ENCODE measurements at regions not wholly inside any gene's neighbourhood (a gene's known extent, or its start where the extent isn't known, plus 50 kb on each side); places are given as distances from the start of the nearest gene placed in this dataset.

DNA sequence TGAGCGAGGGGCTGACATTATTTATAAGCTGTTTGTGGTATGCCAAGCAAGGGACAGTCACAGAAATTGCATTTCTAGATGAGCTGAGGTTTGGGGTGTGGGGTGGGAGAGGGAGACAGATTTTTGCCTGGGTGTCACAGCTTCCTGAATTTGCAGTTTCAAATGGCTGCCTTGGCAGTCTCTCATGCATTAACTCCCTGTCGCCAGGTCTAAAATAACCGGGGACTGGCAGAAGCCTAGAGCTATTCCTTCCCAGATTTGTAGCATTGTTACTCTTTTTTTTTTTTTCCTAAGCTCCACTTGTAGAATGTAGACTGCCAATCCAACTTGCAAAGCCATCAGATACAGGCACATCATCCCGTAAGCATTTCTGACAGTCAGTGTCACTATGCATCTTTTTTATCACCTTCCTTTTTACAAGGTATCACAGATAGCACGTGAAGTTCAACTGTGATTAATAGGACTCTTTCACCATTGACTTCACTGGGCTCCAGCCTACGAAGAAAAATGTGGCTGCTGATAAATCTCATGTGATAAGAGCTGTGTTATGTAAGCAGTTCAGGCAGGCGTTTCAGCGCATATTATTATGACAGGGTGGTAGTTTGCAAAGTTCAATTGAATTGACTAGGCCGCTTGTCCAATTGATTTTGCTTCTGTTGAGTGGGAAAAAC, 130.7 kb upstream of the CELF2 start:
- DNase-seq (ENCODE audit: low read depth in 2 of 2, low spot score in 1 of 2), result no peak

DNA sequence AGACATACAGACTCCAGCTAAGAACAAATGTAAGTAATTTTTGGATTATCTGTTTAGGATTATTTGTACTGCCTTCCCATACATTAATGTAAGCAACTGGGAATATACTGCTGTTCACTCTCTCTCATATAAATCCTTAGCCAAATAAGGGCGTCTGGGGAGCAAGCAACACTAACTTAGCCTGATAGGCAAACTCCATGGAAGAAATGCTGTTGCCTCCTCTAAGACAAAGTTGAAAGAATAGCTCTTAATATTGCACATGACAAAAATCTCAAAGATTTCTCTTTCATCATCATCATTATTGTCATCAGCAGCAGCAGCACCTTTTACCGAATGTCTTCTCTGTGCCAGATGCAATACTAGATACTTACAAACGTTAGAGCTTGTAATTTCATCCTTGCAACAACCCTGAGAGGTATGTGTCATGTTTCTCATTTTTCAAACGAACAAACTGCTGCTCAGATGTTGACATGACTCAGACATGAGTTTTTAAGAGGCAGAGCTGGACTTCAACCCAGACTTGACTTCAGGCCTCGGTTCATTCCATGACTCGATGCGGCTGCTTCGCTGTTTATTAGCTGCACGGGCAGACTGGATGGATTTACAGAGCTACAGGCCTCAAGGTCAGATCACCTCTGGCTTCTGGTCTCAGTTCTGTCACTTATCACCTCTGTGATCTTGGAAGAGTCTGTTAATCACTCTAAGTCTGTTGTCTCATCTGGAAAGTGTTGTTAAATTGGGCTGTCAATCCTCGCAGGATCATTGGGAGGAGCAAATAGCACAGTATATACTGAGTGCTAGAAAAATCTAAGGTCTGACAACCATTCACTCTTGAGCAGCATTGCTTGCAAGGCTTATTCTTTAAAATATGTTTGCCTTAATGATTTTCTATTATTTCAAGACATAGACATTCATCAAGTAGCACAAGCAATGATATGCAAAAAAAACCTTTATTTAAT, 126.3 kb upstream of the CELF2 start:
- no peak for DNase-seq (ENCODE audit: low read depth in 2 of 2, low spot score in 1 of 2)

DNA sequence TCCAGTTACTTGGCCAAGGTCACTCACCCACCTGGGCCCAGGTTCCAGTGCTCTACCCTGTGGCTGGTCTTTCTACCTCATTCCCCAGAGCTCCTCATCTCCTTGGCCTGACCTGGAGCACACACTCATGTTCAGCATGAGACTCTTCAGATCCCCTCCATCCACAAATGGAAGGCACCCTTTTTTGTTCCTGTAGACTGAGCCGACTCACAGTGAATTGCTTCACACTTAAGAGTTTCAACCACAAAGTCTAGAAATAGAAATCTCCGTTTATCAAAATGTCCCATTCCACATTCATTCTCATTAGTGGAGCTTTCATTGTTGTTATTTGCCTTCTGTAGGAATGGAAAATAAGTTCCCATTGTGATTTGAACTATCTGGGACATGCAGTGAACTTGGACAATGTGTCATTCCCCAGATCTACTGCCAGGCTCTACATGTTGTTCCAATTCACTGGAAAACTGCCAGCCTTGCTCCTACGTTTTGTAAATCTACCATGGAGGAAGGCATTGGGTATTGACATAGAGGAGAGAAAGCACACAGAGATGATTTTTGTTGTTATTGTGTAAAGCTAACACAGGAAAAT, 125.3 kb upstream of the CELF2 start:
- no peak for DNase-seq (ENCODE audit: low read depth in 2 of 2, low spot score in 1 of 2)

DNA sequence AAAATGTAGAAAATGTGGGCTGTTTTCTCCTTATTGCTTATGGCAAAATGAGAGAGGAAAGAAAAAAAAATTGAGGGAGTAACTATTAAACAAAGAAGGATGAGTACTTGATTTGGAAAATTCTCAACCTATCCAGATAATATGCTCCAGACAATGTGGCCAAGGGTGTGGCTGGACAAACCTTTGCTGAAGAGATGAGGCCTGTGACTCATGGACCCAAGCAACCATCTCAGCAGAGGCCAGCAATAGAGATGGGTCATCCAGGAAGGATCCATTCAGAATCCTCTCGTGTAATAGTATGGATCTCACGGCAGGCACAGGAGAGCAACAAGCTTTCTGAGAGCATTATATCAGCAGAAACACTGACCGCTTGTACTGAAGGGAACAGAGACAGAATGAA, 120.3 kb upstream of the CELF2 start:
- no peak for DNase-seq (ENCODE audit: low read depth in 2 of 2, low spot score in 1 of 2)

DNA sequence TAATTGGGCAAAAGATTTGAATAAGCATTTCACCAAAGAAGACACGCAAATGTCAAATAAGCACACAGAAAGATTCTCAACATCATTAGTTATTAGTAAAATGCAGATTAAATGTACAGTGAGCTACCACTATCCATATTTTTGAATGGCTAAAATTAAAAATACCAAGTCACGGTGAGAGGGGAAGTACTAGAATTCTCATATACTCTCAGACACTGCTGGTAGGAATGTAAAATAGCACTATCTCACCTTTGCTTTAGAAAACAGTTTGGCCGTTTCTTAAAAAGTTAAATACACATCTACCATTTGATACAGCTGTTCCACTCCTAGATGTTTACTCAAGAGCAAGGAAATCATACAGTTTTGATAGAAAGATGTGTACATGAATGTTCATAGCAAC, 115.8 kb upstream of the CELF2 start:
- no peak for DNase-seq (ENCODE audit: low read depth in 2 of 2, low spot score in 1 of 2)

DNA sequence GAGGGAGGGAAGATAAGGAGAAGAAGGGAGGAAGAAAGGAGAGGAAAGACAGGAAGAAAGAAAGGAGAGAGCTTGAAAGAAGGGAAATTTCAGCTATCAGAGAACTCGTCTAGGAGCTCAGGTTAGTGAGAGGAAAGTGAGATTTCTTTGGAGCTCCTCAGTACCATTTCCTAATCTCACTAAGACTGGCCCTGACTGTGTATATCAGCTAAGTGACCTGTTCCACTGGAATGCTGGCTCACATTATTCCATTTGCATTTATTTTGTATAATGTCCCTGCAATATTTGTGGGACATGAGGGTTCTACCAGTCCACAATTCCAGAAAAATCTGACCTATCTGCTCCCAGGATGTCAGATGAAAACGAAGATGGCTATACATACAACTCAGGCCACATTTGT, 114.7 kb upstream of the CELF2 start:
- no peak for DNase-seq (ENCODE audit: low read depth in 2 of 2, low spot score in 1 of 2)

DNA sequence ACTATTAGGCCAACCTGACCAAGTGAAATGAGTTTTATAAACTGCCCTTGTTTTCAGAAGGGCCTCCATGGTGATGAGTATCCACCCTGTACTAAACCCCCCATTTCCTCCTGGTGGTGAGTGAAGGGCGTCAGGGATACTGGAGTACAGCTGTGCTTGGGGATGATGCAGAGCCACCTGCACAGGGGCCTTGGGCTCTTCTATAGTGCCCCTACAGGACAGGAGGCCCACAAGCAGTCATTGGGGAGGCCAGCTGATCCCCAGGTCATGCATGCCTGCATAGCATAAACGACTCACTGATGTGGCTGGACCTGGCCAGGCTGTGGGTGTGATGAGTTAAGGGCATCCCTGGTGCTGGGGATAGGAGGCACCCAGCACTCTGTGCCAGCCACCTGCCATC, 114.1 kb upstream of the CELF2 start:
- no peak for DNase-seq (ENCODE audit: low read depth in 2 of 2, low spot score in 1 of 2)

DNA sequence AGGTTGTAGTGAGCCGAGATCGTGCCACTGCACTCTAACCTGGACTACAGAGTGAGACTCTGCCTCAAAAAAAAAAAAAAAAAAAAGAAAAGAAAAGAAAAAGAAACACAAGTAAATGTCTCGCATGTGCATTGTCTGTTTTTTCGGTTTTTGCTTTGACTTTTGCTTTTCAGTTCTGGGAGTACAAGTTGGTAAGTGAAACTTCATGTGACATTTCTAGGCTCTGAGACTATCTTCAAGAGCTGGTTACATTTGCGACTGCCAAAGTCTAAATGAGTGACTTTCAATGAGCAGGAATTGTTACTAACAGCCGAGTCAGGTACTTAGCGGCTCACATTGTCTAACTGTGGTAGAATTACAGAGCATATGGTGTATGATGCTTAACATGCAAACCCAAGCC, 107.0 kb upstream of the CELF2 start:
- DNase-seq (ENCODE audit: low read depth in 2 of 2, low spot score in 1 of 2), result no peak

DNA sequence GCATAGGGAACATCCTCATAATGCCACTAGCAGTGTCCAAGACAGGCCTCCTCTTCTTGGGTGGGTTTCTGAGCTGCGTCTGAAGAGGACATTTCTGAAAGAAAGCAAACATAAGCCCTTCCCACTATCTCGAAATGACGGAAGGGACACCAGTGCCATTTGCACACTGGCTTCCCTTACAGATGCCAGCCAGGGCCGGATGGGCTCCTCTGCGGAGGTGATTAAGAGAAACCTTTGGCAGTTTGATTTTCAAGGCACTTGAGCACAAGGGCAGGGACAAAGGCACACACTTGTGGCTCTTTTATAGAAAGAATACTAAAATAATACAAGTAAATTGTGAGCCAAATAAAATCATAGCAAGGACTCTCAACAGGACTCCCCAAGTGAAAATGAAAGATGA, 106.6 kb upstream of the CELF2 start:
- no peak for DNase-seq (ENCODE audit: low read depth in 2 of 2, low spot score in 1 of 2)

DNA sequence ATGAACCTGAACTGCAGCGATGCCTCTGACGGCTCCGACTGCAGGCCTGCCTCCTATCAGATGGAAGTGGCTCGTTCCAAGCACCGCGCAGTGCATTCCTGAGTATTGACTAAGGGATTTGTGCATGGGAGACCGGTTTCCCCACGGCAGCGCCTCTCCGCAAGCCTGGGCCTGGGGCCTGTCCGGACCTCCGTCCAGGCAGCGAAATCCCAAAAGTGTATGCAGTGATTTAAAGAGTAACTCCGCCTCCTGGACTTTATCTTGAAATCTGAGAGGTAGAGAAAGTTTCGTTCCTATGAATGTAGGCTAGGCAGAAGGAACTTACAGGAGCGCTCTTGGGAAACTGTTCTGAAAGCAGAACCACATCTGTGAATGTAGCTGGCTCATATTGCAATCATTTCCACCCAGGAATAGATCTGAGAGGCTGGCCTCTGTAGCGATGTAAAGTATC, 106.2 kb upstream of the CELF2 start:
- DNase-seq (ENCODE audit: low read depth in 2 of 2, low spot score in 1 of 2), result no peak

DNA sequence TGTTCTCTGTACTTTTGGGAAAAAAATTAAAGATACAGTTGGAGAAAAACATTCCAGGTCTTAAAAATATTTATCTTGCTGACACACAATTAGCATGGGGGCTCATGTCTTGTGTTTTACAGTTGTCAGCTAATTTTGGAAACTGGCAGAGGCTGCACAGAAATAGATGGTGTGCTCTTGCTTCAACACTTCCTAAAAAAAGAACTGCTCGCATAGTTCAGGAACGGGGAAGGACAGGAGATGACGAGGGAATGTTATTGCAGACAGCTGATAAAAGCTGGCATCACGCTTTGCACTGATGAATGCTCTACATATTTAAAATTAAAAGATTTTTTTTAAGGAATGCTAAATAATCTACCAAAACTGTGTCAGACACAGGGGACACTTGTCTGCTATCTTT, 103.5 kb upstream of the CELF2 start:
- DNase-seq (ENCODE audit: low read depth in 2 of 2, low spot score in 1 of 2), result no peak

DNA sequence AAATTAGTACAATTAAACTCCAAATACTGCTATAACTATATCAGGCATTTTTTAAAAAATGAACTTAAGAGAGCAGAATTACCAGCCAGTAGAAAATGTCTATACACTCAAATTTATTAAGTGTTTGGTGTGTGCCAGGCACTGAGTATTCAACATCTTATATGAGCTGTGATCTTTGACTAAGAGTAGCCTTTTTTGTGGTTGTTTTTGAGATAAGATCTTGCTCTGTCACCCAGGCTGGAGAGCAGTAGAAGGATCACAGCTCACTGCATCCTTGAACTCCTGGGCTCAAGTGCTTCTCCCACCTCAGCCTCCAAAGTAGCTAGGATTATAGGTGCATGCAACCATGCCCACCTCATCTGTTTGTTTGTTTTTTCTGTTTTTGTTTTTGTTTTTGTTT, 102.5 kb upstream of the CELF2 start:
- no peak for DNase-seq (ENCODE audit: low read depth in 2 of 2, low spot score in 1 of 2)

DNA sequence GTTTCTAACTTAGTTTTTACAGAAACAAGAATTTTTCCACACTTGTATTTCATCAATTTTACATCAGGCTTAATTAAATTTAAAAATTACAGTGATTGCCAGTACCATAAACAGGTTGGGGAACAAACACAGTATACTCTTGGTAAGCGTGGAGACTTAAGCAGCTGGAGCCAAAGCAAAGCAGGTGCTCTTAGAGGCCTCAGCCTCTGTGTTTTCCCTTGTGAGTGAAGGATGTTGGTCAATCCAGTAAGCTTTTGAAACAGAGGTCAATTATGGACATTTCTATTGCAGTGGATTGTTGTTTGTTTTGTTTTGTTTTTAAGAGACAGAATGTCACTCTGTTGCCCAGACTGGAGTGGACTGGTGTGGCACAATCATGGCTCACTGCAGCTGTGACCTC, 100.6 kb upstream of the CELF2 start:
- DNase-seq (ENCODE audit: low read depth in 2 of 2, low spot score in 1 of 2), result no peak

DNA sequence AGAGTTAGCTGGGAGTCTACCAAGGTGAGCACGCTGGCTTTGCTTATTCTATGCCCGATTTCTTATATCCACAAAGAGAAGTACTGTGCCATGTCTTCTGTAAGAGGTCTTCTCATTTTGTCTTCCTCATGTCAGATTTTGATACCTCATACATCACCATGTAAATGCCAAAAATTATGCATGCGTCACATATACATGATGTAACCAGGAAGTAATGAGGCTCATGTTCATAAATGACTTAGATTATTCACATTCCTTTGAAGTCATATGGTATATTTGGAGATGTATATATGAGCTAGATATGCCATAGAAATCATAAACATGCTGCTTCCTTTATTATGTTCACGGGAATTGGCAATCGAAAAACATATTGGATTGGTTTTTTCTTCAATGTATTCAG, 97.7 kb upstream of the CELF2 start:
- no peak for DNase-seq (ENCODE audit: low read depth in 2 of 2, low spot score in 1 of 2)

DNA sequence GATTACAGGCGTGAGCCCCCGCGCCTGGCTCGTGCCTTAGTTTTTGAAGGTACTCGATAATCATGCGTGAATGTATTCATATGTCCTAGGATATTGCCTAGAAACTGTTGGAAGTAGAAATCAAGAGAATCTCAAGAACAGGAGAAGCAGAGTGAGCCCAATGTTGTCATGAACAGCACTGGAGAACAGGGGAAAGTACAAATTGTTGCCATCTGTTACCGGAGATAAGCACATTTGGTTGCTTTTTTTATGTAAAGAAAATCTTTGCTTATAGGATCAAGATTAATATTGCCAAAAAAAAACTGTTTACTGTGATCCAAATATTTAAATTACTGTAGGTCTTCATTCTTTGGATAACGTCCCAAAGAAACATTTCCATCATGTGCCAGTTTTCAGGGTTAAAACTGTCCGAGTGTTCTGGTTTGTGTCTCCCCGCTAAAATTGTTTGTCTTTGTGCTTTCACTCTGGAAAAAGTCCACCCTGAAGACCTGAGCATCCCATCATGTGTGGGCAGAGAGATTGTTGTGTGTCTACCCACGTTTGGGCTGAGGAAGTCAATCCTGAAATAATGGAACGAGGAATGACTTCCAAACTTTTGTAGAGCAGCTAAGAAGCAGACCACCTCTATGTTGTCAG, 95.7 kb upstream of the CELF2 start:
- no peak for DNase-seq (ENCODE audit: low read depth in 2 of 2, low spot score in 1 of 2)

DNA sequence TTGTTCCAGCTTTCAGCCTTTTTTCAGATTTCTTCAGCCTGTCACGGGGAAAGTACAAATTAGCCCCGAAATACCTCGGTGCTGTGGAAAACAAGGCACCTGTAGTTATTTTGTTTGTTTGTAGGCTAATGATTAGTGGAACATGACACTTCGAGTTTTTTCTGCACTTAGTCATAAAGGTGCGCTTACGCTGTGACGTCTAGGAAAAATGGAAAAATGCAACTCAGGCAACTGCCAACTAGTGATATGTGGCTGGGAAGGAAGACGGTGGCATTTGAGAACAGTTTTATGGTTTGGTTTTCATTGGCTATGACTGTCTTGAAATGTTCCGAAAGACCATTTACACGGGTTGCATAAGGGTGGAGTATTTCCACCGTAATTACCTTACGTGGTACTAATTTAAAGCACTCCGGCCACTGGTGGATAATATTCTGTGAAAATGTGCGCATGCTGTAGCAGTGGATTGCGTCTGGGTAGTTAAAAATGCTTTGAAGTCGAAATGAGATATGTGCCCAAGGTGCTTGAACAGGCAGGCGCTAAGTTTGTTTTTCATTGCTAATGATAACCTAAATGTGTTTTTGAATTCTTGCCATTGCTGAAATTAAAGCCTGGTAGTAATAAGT, 94.5 kb upstream of the CELF2 start:
- no peak for DNase-seq (ENCODE audit: low read depth in 2 of 2, low spot score in 1 of 2)

DNA sequence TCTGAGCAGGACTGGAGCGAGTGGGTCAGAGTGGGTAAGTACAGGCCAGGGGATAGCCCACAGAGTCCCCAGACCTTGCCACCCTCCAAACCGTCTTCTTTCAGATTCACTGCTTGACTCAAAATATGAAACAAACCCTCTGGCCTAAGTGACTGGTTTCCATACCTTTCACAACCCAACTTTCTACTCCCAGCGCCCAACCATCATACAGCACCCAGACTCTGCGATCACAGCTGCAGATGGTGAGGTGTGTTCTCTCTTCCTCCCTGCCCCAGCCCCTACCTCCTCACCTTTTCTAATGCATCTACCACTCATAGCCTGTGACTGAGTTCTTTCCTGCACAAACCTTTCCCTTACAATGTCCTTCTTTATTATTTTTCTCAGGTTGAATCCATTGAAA, 92.0 kb upstream of the CELF2 start:
- no peak for DNase-seq (ENCODE audit: low read depth in 2 of 2, low spot score in 1 of 2)

DNA sequence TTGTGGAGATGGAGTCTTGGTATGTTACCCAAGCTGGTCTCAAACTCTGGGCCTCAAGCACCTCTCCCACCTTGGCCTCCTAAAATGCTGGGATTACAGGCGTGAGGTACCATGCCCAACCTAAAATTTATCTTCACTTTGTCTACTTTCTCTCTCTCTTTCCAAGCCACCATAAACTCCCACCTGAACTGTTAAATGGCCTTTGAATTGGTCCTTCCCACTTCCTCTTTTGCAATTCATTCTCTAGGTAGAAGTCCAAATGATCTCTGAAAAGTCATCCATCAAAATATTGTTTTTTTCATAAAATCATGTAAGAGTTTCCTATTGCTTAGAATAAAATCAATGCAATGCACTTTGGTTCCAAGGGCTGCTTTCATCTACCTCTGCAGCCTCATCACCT, 90.1 kb upstream of the CELF2 start:
- DNase-seq (ENCODE audit: low read depth in 2 of 2, low spot score in 1 of 2), result no peak

DNA sequence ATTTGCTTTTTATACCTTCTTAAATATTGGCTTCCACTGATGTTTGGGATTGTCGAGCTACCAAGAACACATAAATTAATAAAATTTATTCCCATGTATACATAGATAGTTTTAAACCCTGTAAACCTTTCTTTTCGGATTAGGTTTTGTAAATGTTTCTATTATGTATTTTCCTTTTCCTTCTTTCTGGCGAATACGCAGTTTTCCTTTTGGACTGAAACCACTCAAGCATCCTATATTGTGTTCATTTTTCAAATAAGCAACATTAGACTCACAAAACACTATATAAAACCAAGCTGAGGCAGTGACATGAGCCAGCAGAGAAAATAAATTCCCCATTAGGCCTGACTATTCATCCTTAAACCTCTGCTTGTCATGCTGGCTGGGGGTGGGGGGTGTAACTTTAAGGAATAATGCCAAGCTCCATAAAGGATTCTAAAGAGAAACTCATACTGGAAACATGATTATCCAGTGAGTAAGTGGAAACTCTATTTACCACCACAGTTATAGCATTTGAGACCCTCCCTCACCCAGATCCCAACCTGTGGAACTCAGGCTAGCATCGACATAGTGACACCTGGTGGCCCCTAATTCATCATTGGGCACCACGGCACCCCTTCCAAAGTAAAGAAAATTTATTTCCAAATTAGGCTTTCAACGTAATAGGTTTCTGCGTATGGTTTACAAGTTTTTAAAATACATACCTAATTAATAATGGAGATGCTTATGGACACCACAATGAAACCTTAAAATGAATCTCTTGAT, 86.5 kb upstream of the CELF2 start:
- DNase-seq (ENCODE audit: low read depth in 2 of 2, low spot score in 1 of 2), result no peak

DNA sequence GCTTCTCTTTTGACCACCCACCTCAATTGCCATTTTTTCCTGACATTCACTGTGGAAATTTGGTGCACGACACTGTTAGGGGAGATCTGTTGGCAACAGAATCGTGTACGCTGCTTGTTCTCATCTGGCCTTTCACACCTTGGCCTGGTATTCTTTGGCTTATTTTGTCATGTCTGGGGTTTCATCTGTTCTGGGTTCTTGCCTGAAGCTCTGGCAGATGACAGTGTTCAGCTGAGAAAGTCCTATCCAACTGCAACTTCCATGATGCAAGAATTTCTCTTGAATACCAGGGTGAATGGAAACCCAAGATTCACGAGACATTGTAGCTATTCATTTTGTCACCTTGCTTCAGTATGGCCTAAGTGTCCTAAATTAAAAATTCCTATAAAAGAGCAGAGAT, 82.6 kb upstream of the CELF2 start:
- DNase-seq (ENCODE audit: low read depth in 2 of 2, low spot score in 1 of 2), result no peak

DNA sequence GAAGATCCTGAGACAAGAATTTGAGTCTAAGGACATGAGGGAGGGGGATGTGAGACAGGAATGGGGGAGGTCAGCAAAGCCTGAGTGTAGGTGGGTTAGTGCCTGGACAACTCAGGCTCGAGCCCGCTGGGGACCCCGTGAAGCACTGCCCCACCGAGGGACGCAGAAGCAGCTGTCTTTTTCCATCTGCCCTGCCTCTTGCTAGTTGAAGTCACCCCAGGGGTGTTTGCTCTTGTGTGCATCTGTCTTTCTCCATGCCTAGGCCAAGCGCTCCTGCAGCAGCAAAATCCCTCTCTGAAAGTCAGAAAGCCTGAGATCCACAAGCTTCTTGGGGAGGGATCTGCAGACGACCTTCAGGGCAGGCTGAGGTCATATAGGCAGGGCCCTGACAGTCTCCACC, 79.0 kb upstream of the CELF2 start:
- no peak for DNase-seq (ENCODE audit: low read depth in 2 of 2, low spot score in 1 of 2)
